Glutamatergic neuron (in vitro differentiated cells): ENCODE measurements at regions not wholly inside any gene's neighbourhood (a gene's known extent, or its start where the extent isn't known, plus 50 kb on each side); places are given as distances from the start of the nearest gene placed in this dataset.
A peak's percentile ranks its signal among the peaks of the same experiment; 100 is the strongest.

Experiments used
- DNase-seq: peaks from one replicate; pipeline ENCODE4 v3.0.0; 2022
- H3K27ac Mint-ChIP-seq: one replicate; pipeline ENCODE4 v1.8.0; 2020; ENCODE audit warnings: mild to moderate bottlenecking, mixed read lengths, inconsistent platforms; ENCODE audit not compliant: unreplicated experiment
- H3K27me3 Mint-ChIP-seq: one replicate; pipeline ENCODE4 v1.8.0; 2020; ENCODE audit warnings: mild to moderate bottlenecking, moderate library complexity, mixed read lengths, inconsistent platforms; ENCODE audit not compliant: unreplicated experiment
- H3K36me3 Mint-ChIP-seq: one replicate; pipeline ENCODE4 v1.8.0; 2020; ENCODE audit warnings: mild to moderate bottlenecking, mixed read lengths, inconsistent platforms; ENCODE audit not compliant: unreplicated experiment
- H3K4me1 Mint-ChIP-seq: one replicate; pipeline ENCODE4 v1.8.0; 2020; ENCODE audit warnings: mild to moderate bottlenecking, low read depth, mixed read lengths, inconsistent platforms; ENCODE audit not compliant: unreplicated experiment
- H3K4me3 Mint-ChIP-seq: one replicate; pipeline ENCODE4 v1.8.0; 2020; ENCODE audit warnings: mild to moderate bottlenecking, mixed read lengths, inconsistent platforms; ENCODE audit not compliant: unreplicated experiment
- H3K9me3 Mint-ChIP-seq: one replicate; pipeline ENCODE4 v1.8.0; 2020; ENCODE audit warnings: mild to moderate bottlenecking, moderate library complexity, mixed read lengths, inconsistent platforms; ENCODE audit not compliant: unreplicated experiment
- TF ChIP-seq, protein P1 (sequence below): fragments of 200-600 bp; sonication (generic); IDR thresholded peaks from one replicate; pipeline ENCODE4 v1.5.0; 2021; ENCODE audit not compliant: partially characterized antibody, unreplicated experiment

GRCh38 chr3:127108796-127109195 is 84.1 kb upstream of the PRR23E start:
- DNase-seq, result no peak
- peak overlapping the region; percentile 29 for H3K27ac Mint-ChIP-seq
- H3K9me3 Mint-ChIP-seq, result peaks cover 8% of the 10 kb centered on the region
- peaks cover 17% of the 10 kb centered on the region for H3K36me3 Mint-ChIP-seq
- H3K4me1 Mint-ChIP-seq, result peaks cover 2% of the 10 kb centered on the region
- no peak overlapping the region for H3K4me3 Mint-ChIP-seq
- peaks cover 6% of the 10 kb centered on the region for H3K27me3 Mint-ChIP-seq
- TF ChIP-seq, protein P1, sequence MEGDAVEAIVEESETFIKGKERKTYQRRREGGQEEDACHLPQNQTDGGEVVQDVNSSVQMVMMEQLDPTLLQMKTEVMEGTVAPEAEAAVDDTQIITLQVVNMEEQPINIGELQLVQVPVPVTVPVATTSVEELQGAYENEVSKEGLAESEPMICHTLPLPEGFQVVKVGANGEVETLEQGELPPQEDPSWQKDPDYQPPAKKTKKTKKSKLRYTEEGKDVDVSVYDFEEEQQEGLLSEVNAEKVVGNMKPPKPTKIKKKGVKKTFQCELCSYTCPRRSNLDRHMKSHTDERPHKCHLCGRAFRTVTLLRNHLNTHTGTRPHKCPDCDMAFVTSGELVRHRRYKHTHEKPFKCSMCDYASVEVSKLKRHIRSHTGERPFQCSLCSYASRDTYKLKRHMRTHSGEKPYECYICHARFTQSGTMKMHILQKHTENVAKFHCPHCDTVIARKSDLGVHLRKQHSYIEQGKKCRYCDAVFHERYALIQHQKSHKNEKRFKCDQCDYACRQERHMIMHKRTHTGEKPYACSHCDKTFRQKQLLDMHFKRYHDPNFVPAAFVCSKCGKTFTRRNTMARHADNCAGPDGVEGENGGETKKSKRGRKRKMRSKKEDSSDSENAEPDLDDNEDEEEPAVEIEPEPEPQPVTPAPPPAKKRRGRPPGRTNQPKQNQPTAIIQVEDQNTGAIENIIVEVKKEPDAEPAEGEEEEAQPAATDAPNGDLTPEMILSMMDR, result no peak

GRCh38 chr3:127110982-127111693 is 81.8 kb upstream of the PRR23E start:
- no peak for DNase-seq

DNA sequence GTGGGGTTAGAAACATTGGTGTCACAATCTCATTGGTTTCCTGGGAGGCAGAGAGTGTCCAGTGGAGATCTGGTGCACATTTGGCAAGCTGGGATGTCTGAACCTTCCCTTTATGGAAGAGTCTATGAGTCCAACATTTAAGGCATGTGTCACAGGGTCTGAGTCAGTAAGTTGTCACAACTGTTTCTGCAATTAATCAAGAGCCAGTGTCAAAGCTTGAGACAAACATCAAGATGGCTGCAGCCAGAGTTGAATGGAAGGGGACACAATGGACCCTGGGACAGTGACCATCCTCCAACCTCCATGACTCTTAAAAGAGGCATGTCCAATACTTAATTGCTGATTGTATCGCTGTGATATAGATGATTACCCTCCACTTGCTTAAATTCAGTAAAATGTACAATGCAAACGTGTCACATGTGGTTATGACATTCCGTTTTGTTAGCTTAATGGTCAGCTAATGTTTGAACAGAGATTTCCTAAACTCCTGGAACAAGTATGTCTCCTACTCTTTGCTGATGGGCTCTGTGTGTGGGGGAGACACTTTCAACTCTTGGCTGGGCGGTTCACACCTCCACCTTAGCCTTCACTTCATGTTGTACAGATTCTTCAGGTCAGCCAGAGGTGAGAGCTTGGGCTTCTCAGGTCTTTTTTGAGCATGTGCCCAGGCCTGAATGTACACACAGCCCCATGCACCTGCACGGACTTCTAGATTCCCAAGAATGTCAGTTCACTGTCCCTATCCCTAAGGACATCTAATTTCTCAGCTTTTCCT is 79.9 kb upstream of the PRR23E start:
- no peak overlapping the region for H3K27ac Mint-ChIP-seq
- H3K27me3 Mint-ChIP-seq, result peaks cover 4% of the 10 kb centered on the region
- no peak for DNase-seq
- peaks cover 17% of the 10 kb centered on the region for H3K36me3 Mint-ChIP-seq
- H3K9me3 Mint-ChIP-seq, result peaks cover 13% of the 10 kb centered on the region
- TF ChIP-seq, protein P1, result no peak
- H3K4me1 Mint-ChIP-seq, result peaks cover 24% of the 10 kb centered on the region
- no peak overlapping the region for H3K4me3 Mint-ChIP-seq

More at GRCh38 chr3:127110982-127111693, 81.8 kb upstream of the PRR23E start:
- H3K9me3 Mint-ChIP-seq, result peaks cover 13% of the 10 kb centered on the region
- peaks cover 5% of the 10 kb centered on the region for H3K27me3 Mint-ChIP-seq
- TF ChIP-seq, protein P1, result no peak
- no peak overlapping the region for H3K4me3 Mint-ChIP-seq
- H3K4me1 Mint-ChIP-seq, result peaks cover 19% of the 10 kb centered on the region
- H3K27ac Mint-ChIP-seq, result no peak overlapping the region
- H3K36me3 Mint-ChIP-seq, result peaks cover 17% of the 10 kb centered on the region

GRCh38 chr3:127113571-127113891 is 79.4 kb upstream of the PRR23E start:
- TF ChIP-seq, protein P1, result no peak
- H3K27me3 Mint-ChIP-seq, result peaks cover 4% of the 10 kb centered on the region
- peaks cover 24% of the 10 kb centered on the region for H3K4me1 Mint-ChIP-seq
- peaks cover 17% of the 10 kb centered on the region for H3K36me3 Mint-ChIP-seq
- H3K4me3 Mint-ChIP-seq, result no peak overlapping the region
- peaks cover 13% of the 10 kb centered on the region for H3K9me3 Mint-ChIP-seq
- DNase-seq, result no peak
- no peak overlapping the region for H3K27ac Mint-ChIP-seq
